Testis (tissue), 2 donors: ENCODE measurements at regions not wholly inside any gene's neighbourhood (a gene's known extent, or its start where the extent isn't known, plus 50 kb on each side); places are given as distances from the start of the nearest gene placed in this dataset.

Experiments
- DNase-seq: peaks from one replicate; pipeline ENCODE4 v3.0.0-alpha.2; 2019
- H3K27ac ChIP-seq, 2 donors: fragments of 200-600 bp; sonication (generic); one replicate each; pipeline ENCODE4 v1.5.1; 2019
- H3K27me3 ChIP-seq: fragments of 200-600 bp; sonication (generic); one replicate; pipeline ENCODE4 v1.5.1; 2019
- H3K36me3 ChIP-seq: fragments of 200-600 bp; sonication (generic); one replicate; pipeline ENCODE4 v1.5.1; 2017; ENCODE audit warnings: low read depth; ENCODE audit errors: missing control alignments
- H3K4me1 ChIP-seq: fragments of 200-600 bp; sonication (generic); one replicate; pipeline ENCODE4 v1.5.1; 2019
- H3K4me3 ChIP-seq, 2 donors: fragments of 200-600 bp; sonication (generic); one replicate each; pipeline ENCODE4 v1.5.1; 2017 to 2019
- H3K9me3 ChIP-seq: fragments of 200-600 bp; sonication (generic); one replicate; pipeline ENCODE4 v1.5.1; 2017
- POLR2A ChIP-seq: fragments of 450-650 bp; IDR thresholded peaks from one replicate; pipeline ENCODE4 v1.6.1; 2017; ENCODE audit warnings: antibody characterized with exemption, mild to moderate bottlenecking, moderate library complexity
- WGBS, 2 donors: methylation state at CpG; one replicate each; pipeline ENCODE4 v1.1.5; 2018; 5-methylcytosine and 5-hydroxymethylcytosine counted together
- intact Hi-C: fragments of 100-400 bp; cut with DNase I; formaldehyde crosslinking; loops from one replicate; pipeline ENCODE4 v1.15.1; 2023; ENCODE audit warnings: low total_unique reads
- TF ChIP-seq, protein P1 (sequence below), 3 experiments: fragments of 450-650 bp in 2 of 3; fragments of 200-600 bp in 1 of 3; sonication (generic) in 1 of 3; IDR thresholded peaks; one replicate each; pipeline ENCODE4 v1.5.1; 2016 to 2019; ENCODE audit warnings: antibody characterized with exemption in 3 of 3, mild to moderate bottlenecking in 2 of 3, moderate library complexity in 1 of 3

DNA sequence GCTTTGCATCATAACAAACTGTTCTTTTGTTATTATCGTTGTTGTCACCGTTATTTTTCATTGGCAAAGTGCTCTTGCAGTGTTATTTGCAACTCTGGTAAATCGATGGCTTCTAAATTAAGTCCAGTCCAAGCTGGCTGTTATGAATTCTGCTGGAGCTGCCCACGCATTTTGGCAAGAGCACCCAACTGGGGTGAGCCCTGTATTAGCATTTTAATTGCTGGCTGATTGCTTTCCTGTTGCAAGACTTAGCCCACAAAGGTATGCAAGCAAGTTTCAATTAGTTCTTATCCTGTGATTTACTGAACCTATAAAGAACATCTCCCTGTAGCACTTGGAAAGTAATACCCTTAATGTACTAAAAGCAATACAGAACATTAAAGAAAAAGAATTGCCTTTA is 226.8 kb downstream of the ACTR3B start:
- 30 to 43% methylated on average over 4 of the region's 4 CpGs for WGBS, 2 donors

DNA sequence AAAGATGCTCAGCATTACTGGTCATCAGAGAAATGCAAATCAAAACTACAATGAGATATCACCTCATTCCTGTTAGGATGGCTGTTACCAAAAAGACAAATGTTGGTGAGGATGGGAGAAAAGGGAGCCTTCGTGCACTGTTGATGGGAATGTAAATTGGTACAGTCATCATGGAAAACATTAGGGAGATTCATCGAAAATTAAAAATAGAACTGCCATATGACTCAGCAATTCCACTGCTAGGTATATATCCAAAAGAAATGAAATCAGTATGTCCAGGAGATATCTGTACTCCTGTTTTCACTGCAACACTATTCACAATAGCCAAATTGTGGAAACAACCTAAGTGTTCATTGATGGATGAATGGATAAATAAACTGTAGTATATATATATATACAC is 228.1 kb downstream of the ACTR3B start:
- intact Hi-C loops = no loop called here
- no peak overlapping the region for H3K4me3 ChIP-seq
- no peak overlapping the region for H3K27ac ChIP-seq
- no peaks in the 10 kb centered on the region for H3K9me3 ChIP-seq
- no peaks in the 10 kb centered on the region for H3K4me1 ChIP-seq
- no peak for DNase-seq
- no peaks in the 10 kb centered on the region for H3K27me3 ChIP-seq
- WGBS, 2 donors = 92 to 94% methylated on average over 2 of the region's 2 CpGs
- H3K36me3 ChIP-seq = no peaks in the 10 kb centered on the region
- TF ChIP-seq, protein P1, sequence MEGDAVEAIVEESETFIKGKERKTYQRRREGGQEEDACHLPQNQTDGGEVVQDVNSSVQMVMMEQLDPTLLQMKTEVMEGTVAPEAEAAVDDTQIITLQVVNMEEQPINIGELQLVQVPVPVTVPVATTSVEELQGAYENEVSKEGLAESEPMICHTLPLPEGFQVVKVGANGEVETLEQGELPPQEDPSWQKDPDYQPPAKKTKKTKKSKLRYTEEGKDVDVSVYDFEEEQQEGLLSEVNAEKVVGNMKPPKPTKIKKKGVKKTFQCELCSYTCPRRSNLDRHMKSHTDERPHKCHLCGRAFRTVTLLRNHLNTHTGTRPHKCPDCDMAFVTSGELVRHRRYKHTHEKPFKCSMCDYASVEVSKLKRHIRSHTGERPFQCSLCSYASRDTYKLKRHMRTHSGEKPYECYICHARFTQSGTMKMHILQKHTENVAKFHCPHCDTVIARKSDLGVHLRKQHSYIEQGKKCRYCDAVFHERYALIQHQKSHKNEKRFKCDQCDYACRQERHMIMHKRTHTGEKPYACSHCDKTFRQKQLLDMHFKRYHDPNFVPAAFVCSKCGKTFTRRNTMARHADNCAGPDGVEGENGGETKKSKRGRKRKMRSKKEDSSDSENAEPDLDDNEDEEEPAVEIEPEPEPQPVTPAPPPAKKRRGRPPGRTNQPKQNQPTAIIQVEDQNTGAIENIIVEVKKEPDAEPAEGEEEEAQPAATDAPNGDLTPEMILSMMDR (IDR thresholded peaks at IDR 0.05) = no peak
- TF ChIP-seq POLR2A = no peak

More for the DNA sequence above, 226.8 kb downstream of the ACTR3B start:
- no peaks in the 10 kb centered on the region for H3K9me3 ChIP-seq
- no peak for DNase-seq
- H3K36me3 ChIP-seq = no peaks in the 10 kb centered on the region
- no peaks in the 10 kb centered on the region for H3K27me3 ChIP-seq
- H3K27ac ChIP-seq = no peak overlapping the region
- intact Hi-C loops = no loop called here
- H3K4me1 ChIP-seq = no peaks in the 10 kb centered on the region
- TF ChIP-seq, protein P1 (IDR thresholded peaks at IDR 0.05) = no peak
- TF ChIP-seq POLR2A = no peak
- no peak overlapping the region for H3K4me3 ChIP-seq

DNA sequence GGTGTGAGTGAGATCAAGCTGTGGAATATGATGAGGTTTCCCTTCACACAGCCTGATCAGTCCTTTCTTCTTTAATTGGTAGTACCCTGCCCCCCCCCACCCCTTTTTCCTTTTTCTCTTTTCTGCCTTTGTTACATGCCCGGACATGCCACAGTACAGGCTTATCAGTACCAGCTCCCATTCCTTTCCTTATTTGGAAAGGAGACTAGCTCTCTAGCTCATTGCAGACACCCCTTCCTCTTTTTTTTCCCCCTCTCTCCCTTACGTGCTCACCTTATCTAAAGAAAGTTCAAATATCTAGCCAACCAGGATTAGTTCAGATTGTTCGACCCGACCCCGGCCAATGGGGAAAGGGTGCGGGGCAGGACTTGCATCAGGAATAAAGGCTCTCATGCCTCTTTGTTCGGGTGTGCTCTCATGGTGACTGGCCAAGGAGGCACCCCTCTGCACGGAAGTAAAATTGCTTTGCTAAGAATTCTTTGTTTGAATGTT is 230.4 kb downstream of the ACTR3B start:
- intact Hi-C loops = no loop called here
- Histone ChIP-seq H3K4me3 (no peak overlapping the region), H3K36me3 (no peaks in the 10 kb centered on the region), H3K27me3 (no peaks in the 10 kb centered on the region), H3K9me3 (no peaks in the 10 kb centered on the region), H3K27ac (no peak overlapping the region), H3K4me1 (no peaks in the 10 kb centered on the region)
- TF ChIP-seq, protein P1 (IDR thresholded peaks at IDR 0.05) = no peak
- no peak for TF ChIP-seq POLR2A
- DNase-seq = no peak
- WGBS, 2 donors = 72 to 79% methylated on average over 8 of the region's 8 CpGs

DNA sequence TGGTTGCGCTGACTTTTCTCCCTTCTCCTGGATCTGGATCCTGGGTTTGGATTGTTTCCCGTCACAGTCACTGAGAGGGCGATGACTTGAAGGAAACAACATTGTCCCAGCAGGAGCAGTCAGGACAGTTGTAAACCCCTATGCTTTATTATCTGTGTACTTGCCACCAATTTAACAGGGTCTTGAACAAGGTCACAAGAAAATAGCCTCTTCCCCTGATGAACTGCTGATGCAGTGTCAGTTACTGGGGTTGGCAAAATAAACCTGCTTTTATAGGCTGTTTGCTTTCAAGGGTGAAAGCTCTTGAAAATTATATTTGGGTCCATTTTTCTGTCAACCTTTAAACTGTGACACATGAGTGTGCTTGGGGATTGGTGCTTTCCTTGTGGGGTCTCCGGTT is 238.9 kb downstream of the ACTR3B start:
- no peaks in the 10 kb centered on the region for H3K27me3 ChIP-seq
- 92 to 94% methylated on average over 4 of the region's 4 CpGs for WGBS, 2 donors
- no peak for DNase-seq
- H3K4me1 ChIP-seq = no peaks in the 10 kb centered on the region
- intact Hi-C loops = no loop called here
- no peaks in the 10 kb centered on the region for H3K9me3 ChIP-seq
- H3K27ac ChIP-seq = no peak overlapping the region
- H3K4me3 ChIP-seq = no peak overlapping the region
- no peaks in the 10 kb centered on the region for H3K36me3 ChIP-seq
- no peak for TF ChIP-seq POLR2A
- TF ChIP-seq, protein P1 (IDR thresholded peaks at IDR 0.05) = no peak

DNA sequence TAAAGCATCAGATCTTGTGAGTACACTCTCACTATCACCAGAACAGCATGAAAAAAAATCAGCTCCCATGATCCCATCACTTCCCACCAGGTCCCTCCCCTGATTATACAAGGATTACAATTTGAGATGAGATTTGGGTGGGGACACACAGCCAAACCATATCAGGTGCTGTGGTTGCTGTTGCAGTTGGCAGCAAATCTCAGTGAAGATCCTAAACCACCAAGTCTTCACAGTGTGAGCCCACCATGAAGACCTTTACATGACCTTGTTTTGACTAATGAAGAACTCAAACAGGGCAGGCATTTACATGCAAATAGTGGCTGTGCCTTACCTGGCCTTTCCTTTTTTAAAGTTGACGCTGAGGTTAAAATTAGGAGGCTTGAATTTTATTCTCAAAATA is 242.6 kb downstream of the ACTR3B start:
- Histone ChIP-seq H3K4me1 (no peaks in the 10 kb centered on the region), H3K27me3 (no peaks in the 10 kb centered on the region), H3K27ac (no peak overlapping the region), H3K4me3 (no peak overlapping the region), H3K9me3 (no peaks in the 10 kb centered on the region), H3K36me3 (no peaks in the 10 kb centered on the region)
- WGBS, 2 donors = 85 to 95% methylated on average over 1 of the region's 1 CpG
- no peak for TF ChIP-seq POLR2A
- TF ChIP-seq, protein P1 (IDR thresholded peaks at IDR 0.05) = no peak
- intact Hi-C loops = no loop called here
- no peak for DNase-seq
